ENCODE measurements at regions not wholly inside any gene's neighbourhood (a gene's known extent, or its start where the extent isn't known, plus 50 kb on each side); places are given as distances from the start of the nearest gene placed in this dataset.
"Not testable (repeated sequence)": the region's sequence is repeated elsewhere in the genome, so short reads cannot be mapped to it uniquely, and the experiment has no call there.

- FAIRE-seq (no peak), DNase-seq (ENCODE audit: low spot score in 2 of 2) (no peak)
These were observed 1133.2 kb upstream of the CDH18 start for GRCh38 chr5:21121213-21121612.

DNA sequence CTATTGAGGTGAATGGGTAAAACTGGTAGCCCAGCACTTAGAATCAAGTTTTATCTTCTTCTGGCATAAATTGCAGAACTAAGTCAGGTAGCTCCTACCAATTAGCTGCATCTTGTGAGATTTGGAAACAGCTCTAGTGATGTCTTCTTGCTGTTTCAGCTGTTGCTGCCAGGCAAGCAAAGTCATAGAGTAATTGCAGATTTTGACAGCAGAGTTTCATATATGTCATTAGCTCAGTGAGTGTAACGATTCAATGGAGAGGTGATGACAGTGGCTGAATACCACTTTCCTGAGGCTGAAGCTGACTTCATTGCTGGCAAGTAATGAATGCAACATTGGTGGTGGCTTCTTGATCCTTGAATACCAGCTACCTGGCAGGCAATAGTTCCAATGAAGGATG is 1109.7 kb upstream of the CDH18 start:
- no peak for DNase-seq (ENCODE audit: low spot score in 2 of 2)
- no peak for FAIRE-seq

DNA sequence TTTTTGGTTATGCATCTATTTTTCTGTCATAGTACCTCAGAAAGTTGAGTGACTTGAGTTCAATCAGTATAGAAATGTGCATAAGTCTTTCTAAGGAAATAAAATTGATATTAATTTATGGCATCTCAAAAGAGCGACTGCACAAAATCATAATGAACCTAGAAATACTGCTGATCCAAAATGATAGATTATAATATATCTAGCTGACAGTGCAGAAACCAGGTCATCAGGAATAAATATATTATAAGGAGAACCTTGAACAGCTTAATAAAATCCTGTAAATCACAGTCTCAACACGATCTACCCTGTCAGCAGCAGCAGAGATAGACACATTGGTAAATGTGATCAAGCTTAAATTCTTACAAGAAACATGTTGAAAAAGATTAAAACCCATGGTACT is 1106.6 kb upstream of the CDH18 start:
- DNase-seq (ENCODE audit: low spot score in 2 of 2) (no peak), FAIRE-seq (no peak)

GRCh38 chr5:21087766-21088165 is 1099.8 kb upstream of the CDH18 start:
- DNase-seq (ENCODE audit: low spot score in 2 of 2) = no peak
- FAIRE-seq = peak; percentile 60

GRCh38 chr5:21085791-21086190 is 1097.8 kb upstream of the CDH18 start:
- no peak for FAIRE-seq
- DNase-seq (ENCODE audit: low spot score in 2 of 2) = no peak

DNA sequence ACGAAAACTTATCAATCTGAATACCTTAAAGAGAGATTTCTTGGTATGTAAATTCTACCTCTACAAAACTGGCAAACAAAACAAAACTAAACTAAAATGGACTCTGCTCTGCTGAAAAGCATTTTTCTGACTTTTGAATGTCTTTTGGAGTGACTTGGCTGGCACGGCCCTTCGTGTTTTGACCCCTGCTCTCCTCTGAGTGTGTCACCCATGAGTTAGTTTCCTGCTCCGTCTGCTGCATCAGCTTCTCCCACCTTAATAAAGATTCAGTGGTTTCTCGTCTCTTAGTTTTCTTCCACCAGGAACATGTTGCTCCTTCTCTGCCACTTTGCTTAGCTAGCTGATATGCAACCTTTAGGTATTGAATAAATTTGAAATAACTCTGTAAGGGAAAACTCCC is 1084.0 kb upstream of the CDH18 start:
- no peak for FAIRE-seq
- DNase-seq (ENCODE audit: low spot score in 2 of 2) = no peak

GRCh38 chr5:21071421-21071820 is 1083.4 kb upstream of the CDH18 start:
- DNase-seq (ENCODE audit: low spot score in 2 of 2) = no peak
- FAIRE-seq = no peak

- FAIRE-seq = no peak
These were observed 1082.9 kb upstream of the CDH18 start for GRCh38 chr5:21070858-21071257.

DNA sequence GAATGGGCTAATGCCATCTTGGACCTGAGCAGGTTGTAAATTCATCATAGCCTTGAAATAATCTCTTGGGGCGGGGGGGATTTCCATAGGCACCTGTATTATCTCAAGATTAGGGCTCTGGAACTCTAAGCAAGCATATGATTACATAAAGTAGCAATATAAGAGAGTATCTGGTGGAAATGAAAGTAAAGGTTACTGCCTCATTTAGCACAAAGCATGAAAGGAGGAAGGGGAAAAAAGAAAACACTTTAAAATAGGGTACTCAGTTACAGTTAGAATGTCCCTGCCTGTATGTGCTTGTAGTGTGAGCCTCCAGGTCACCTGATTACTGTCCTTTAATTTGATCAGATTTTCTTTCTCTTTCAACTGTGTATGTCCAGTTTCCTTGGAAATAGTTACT is 1079.7 kb upstream of the CDH18 start:
- FAIRE-seq (no peak), DNase-seq (ENCODE audit: low spot score in 2 of 2) (no peak)

More at GRCh38 chr5:21070858-21071257, 1082.9 kb upstream of the CDH18 start:
- no peak for DNase-seq (ENCODE audit: low spot score in 2 of 2)

- FAIRE-seq = no peak
These were observed 1075.1 kb upstream of the CDH18 start for GRCh38 chr5:21063146-21063545.

GRCh38 chr5:21058289-21058688 is 1070.3 kb upstream of the CDH18 start:
- DNase-seq (ENCODE audit: low spot score in 2 of 2) (no peak), FAIRE-seq (no peak)

More at GRCh38 chr5:21063146-21063545, 1075.1 kb upstream of the CDH18 start:
- no peak for DNase-seq (ENCODE audit: low spot score in 2 of 2)

- no peak for DNase-seq (ENCODE audit: low spot score in 2 of 2)
- FAIRE-seq = no peak
These were observed 1063.9 kb upstream of the CDH18 start for GRCh38 chr5:21051945-21052344.

DNA sequence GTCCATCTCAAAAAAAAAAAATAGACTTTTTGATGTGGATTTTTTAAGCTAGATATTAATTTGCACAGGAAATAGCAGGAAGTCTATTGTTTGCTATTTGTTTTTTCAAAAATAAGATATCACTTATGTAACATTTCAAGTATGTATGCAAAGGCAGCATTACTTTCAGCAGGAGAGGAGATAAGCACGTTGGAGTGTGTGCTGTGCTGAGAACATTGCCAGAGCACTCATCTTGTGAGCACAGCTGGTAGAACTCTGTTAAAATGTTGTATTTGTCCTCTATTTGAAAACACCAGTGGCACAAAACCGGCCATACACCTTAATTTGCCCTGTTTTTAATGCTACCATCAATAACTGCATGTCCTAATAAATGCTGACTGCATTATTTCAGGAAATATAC is 1061.9 kb upstream of the CDH18 start:
- FAIRE-seq (no peak), DNase-seq (ENCODE audit: low spot score in 2 of 2) (no peak)

DNA sequence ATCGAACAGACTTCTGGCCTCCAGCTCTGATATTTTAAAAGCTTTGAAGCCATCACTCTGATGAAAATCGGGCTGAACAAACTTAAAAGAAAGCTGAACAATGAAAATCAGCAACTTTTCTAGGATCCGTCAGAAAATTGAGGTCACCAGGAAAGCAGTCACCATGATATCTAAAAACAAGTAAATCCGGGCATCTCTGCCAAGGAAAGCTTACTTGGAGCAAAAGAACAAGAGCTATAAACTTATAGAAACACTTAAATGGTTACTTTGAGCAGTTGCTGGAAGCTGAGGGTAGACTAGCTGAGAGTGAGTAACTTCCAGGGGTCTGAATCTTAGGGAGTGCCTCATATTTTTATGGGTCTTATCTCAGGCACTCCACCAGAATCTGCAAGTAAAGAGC is 1043.0 kb upstream of the CDH18 start:
- FAIRE-seq (no peak), DNase-seq (ENCODE audit: low spot score in 2 of 2) (no peak)

- DNase-seq (ENCODE audit: low spot score in 2 of 2) (no peak), FAIRE-seq (no peak)
These were observed 1037.0 kb upstream of the CDH18 start for GRCh38 chr5:21024966-21025365.

DNA sequence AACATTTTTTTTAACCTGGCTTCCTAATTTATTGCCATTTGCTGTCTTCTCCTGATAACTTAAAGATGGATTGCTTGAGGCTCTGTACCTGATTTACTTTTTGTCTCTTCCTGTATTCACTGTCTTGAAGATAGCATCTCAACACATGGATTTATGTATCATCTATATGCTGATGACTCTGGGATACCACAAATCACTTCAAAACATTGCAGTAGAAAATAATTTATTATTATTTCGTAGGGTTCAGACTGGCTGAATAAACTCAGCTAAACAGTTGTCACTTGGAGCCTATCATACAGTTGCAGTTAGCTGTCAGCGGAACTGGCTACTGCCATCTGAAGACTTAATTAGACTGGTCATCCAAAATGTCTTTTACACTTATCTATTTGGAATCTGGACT is 1025.2 kb upstream of the CDH18 start:
- FAIRE-seq = no peak
- no peak for DNase-seq (ENCODE audit: low spot score in 2 of 2)

GRCh38 chr5:21007781-21008180 is 1019.8 kb upstream of the CDH18 start:
- DNase-seq (ENCODE audit: low spot score in 2 of 2) = no peak
- no peak for FAIRE-seq

DNA sequence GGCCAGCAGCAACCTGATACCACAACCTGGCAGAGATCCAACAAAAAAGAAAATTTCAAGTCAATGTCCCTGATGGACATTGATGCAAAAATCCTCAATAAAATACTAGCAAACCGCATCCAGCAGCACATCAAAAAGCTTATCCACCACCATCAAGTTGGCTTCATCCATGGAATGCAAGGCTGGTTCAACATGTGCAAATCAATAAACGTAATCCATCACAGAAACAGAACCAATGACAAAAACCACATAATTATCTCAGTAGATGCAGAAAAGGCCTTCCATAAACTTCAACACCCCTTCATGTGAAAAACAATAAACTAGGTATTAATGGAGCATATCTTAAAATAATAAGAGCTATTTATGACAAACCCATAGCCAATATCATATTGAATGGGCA is 1000.9 kb upstream of the CDH18 start:
- not testable (repeated sequence) for DNase-seq (ENCODE audit: low spot score in 2 of 2); FAIRE-seq

- DNase-seq (ENCODE audit: low spot score in 2 of 2) = no peak
- FAIRE-seq = no peak
These were observed 997.8 kb upstream of the CDH18 start for GRCh38 chr5:20985754-20986153.

GRCh38 chr5:20974426-20974825 is 986.4 kb upstream of the CDH18 start:
- FAIRE-seq (no peak), DNase-seq (ENCODE audit: low spot score in 2 of 2) (no peak)

- FAIRE-seq = no peak
- DNase-seq (ENCODE audit: low spot score in 2 of 2) = no peak
These were observed 984.5 kb upstream of the CDH18 start for GRCh38 chr5:20972419-20972925.

GRCh38 chr5:20959347-20959746 is 971.3 kb upstream of the CDH18 start:
- FAIRE-seq = no peak
- DNase-seq (ENCODE audit: low spot score in 2 of 2) = no peak

- no peak for FAIRE-seq
- DNase-seq (ENCODE audit: low spot score in 2 of 2) = no peak
These were observed 970.6 kb upstream of the CDH18 start for GRCh38 chr5:20958641-20959040.
